ENCODE measurements at regions not wholly inside any gene's neighbourhood (a gene's known extent, or its start where the extent isn't known, plus 50 kb on each side); places are given as distances from the start of the nearest gene placed in this dataset.

GRCh38 chr3:24857945-24858344 lies 363.3 kb upstream of the THRB start:
- H3F3A ChIP-seq (ENCODE audit: insufficient read depth, low read length, poor library complexity, severe bottlenecking): no peaks in the 10 kb centered on the region
- TF ChIP-seq MXI1 (conservative IDR thresholded peaks at IDR 0.05; ENCODE audit: poor library complexity, severe bottlenecking) (no peak), POLR2AphosphoS5 (IDR thresholded peaks at IDR 0.05) (no peak), CTCF (IDR thresholded peaks at IDR 0.05; ENCODE audit: poor library complexity, severe bottlenecking) (no peak), SMC3 (conservative IDR thresholded peaks at IDR 0.05; ENCODE audit: poor library complexity) (no peak), REST (IDR thresholded peaks at IDR 0.05; ENCODE audit: borderline replicate concordance) (no peak), TAF1 (IDR thresholded peaks at IDR 0.05; ENCODE audit: low read depth) (no peak), RAD21 (conservative IDR thresholded peaks at IDR 0.05) (no peak), EP300 (conservative IDR thresholded peaks at IDR 0.05; ENCODE audit: poor library complexity, severe bottlenecking) (no peak), EZH2 (IDR thresholded peaks at IDR 0.05; ENCODE audit: borderline replicate concordance, insufficient read depth, low read length, poor library complexity, severe bottlenecking) (no peak)
- no peak overlapping the region for H3K9ac ChIP-seq (ENCODE audit: low read length)
- no peak overlapping the region for H2AFZ ChIP-seq (ENCODE audit: low read depth, low read length)
- H3K9me3 ChIP-seq (ENCODE audit: low read length): no peaks in the 10 kb centered on the region
- no peaks in the 10 kb centered on the region for H4K20me1 ChIP-seq (ENCODE audit: insufficient read depth)
- no peak overlapping the region for H3K27ac ChIP-seq (ENCODE audit: low read length)
- H3K4me3 ChIP-seq (ENCODE audit: low read length): no peak overlapping the region
- no peaks in the 10 kb centered on the region for H3K79me2 ChIP-seq (replicated peaks; ENCODE audit: insufficient read depth, low read length)
- no peaks in the 10 kb centered on the region for H3K9me2 ChIP-seq (ENCODE audit: insufficient read depth, low read length)
- H3K27me3 ChIP-seq (ENCODE audit: insufficient read depth, low read depth, low read length): no peaks in the 10 kb centered on the region
- no peak overlapping the region for H3K4me2 ChIP-seq (ENCODE audit: low read length)
- H3K36me3 ChIP-seq (ENCODE audit: insufficient read depth, low read length): no peaks in the 10 kb centered on the region

DNA sequence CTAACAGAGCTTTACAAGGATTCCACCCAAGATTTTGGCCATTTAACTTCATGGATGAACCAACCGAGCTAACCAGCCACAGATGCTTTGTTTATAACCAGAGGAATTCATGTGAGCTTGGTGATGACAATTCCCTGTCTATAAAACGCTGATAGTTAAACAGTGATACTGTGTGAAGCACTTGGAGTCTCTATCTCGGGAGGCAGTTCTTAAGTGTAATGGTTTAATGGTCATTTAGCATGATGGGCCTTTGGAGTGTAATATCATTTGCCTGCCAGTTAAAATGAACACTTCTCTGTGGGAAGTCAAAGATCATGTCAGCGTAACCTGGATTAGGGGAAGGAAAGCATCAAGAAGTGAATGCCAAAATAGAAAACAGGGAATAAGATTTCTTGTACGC lies 368.6 kb upstream of the THRB start:
- H2AFZ ChIP-seq (ENCODE audit: low read depth, low read length): no peak overlapping the region
- H3K9me2 ChIP-seq (ENCODE audit: insufficient read depth, low read length): no peaks in the 10 kb centered on the region

More for the DNA sequence above, 368.6 kb upstream of the THRB start:
- no peaks in the 10 kb centered on the region for H3K36me3 ChIP-seq (ENCODE audit: insufficient read depth, low read length)
- H3K4me2 ChIP-seq (ENCODE audit: low read length): no peak overlapping the region
- no peak overlapping the region for H3K27ac ChIP-seq (ENCODE audit: low read length)
- H3K9me3 ChIP-seq (ENCODE audit: low read length): no peaks in the 10 kb centered on the region
- H3F3A ChIP-seq (ENCODE audit: insufficient read depth, low read length, poor library complexity, severe bottlenecking): no peaks in the 10 kb centered on the region
- H3K27me3 ChIP-seq (ENCODE audit: insufficient read depth, low read depth, low read length): no peaks in the 10 kb centered on the region
- H3K79me2 ChIP-seq (replicated peaks; ENCODE audit: insufficient read depth, low read length): no peaks in the 10 kb centered on the region
- TF ChIP-seq RAD21 (conservative IDR thresholded peaks at IDR 0.05): no peak
- no peak for TF ChIP-seq CTCF (IDR thresholded peaks at IDR 0.05; ENCODE audit: poor library complexity, severe bottlenecking)
- peak; percentile 8 for TF ChIP-seq POLR2AphosphoS5 (IDR thresholded peaks at IDR 0.05)
- no peak for TF ChIP-seq SMC3 (conservative IDR thresholded peaks at IDR 0.05; ENCODE audit: poor library complexity)
- H3K4me3 ChIP-seq (ENCODE audit: low read length): no peak overlapping the region
- H4K20me1 ChIP-seq (ENCODE audit: insufficient read depth): no peaks in the 10 kb centered on the region
- H3K9ac ChIP-seq (ENCODE audit: low read length): no peak overlapping the region
